ENCODE measurements at regions not wholly inside any gene's neighbourhood (a gene's known extent, or its start where the extent isn't known, plus 50 kb on each side); places are given as distances from the start of the nearest gene placed in this dataset.

DNA sequence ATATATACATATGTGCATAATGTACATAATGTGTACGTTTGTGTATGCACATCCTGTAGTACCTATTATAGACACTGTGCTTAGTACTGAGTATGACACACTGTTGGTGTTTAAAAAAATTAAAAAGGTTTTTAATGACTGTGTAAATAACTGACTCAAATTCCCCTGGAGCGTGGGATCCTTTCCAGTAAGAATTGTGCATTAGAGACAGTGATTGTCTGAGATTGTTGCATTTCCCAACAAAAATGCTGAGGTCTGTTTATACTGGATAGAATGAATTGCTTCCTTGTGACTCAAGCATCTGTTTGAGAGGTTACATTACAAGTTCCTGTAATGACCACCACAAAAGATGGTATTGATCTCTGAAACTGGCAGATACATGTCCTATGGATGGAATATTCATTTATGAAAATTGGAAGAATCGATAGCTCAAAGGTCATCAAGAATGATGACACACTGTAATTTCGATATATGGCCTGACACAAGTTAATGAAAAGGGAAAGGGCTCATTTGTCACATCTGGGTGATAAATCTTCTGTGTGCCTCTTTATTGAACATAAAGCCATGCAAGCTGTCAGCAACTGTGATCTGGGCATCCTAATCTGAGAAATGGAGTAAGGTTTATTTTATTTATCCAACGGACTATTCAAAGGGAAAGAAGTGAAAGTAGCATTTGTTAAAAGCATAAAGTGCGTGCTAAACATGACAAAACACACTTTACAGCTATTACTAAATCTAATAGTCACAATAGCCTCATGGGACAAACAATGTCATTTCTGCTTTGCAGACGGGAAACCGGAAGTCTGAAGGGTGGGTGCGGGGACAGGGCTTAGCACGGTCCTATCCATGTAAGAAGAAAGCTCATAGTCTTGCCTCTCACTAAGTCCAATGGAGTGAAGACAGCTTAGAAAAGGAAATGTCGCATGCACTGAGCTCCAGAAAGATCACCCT, 228.8 kb downstream of the CDH11 start:
- Histone ChIP-seq H3K4me1 (ENCODE audit: control insufficient read depth, low read depth, low read length) (peaks cover 5% of the 10 kb centered on the region), H3K9me3 (ENCODE audit: control insufficient read depth, low read depth, low read length) (no peaks in the 10 kb centered on the region), H3K4me3 (ENCODE audit: low read length) (no peak overlapping the region), H3K27me3 (ENCODE audit: control insufficient read depth, insufficient read depth, low read length) (no peaks in the 10 kb centered on the region), H3K9ac (ENCODE audit: low read length) (no peak overlapping the region), H3K36me3 (ENCODE audit: control insufficient read depth, low read depth, low read length) (no peaks in the 10 kb centered on the region), H3K27ac (ENCODE audit: low read length) (no peak overlapping the region)

- H3K36me3 ChIP-seq (ENCODE audit: control insufficient read depth, low read depth, low read length), result no peaks in the 10 kb centered on the region
- no peak overlapping the region for H3K27ac ChIP-seq (ENCODE audit: low read length)
- H3K4me1 ChIP-seq (ENCODE audit: control insufficient read depth, low read depth, low read length), result peaks cover 5% of the 10 kb centered on the region
- no peaks in the 10 kb centered on the region for H3K27me3 ChIP-seq (ENCODE audit: control insufficient read depth, insufficient read depth, low read length)
- no peak overlapping the region for H3K9ac ChIP-seq (ENCODE audit: low read length)
- H3K9me3 ChIP-seq (ENCODE audit: control insufficient read depth, low read depth, low read length), result no peaks in the 10 kb centered on the region
- H3K4me3 ChIP-seq (ENCODE audit: low read length), result no peak overlapping the region
These were observed 232.4 kb downstream of the CDH11 start for GRCh38 chr16:64889446-64889845.

- no peak overlapping the region for H3K9ac ChIP-seq (ENCODE audit: low read length)
- no peak overlapping the region for H3K4me3 ChIP-seq (ENCODE audit: low read length)
- H3K9me3 ChIP-seq (ENCODE audit: control insufficient read depth, low read depth, low read length), result no peaks in the 10 kb centered on the region
- H3K27ac ChIP-seq (ENCODE audit: low read length), result no peak overlapping the region
- peaks cover 5% of the 10 kb centered on the region for H3K4me1 ChIP-seq (ENCODE audit: control insufficient read depth, low read depth, low read length)
- no peaks in the 10 kb centered on the region for H3K27me3 ChIP-seq (ENCODE audit: control insufficient read depth, insufficient read depth, low read length)
- H3K36me3 ChIP-seq (ENCODE audit: control insufficient read depth, low read depth, low read length), result no peaks in the 10 kb centered on the region
These were observed 234.2 kb downstream of the CDH11 start for GRCh38 chr16:64887651-64888050.

GRCh38 chr16:64882078-64882784, 239.6 kb downstream of the CDH11 start:
- no peaks in the 10 kb centered on the region for H3K4me1 ChIP-seq (ENCODE audit: control insufficient read depth, low read depth, low read length)
- H3K27ac ChIP-seq (ENCODE audit: low read length), result no peak overlapping the region
- no peaks in the 10 kb centered on the region for H3K9me3 ChIP-seq (ENCODE audit: control insufficient read depth, low read depth, low read length)
- no peak overlapping the region for H3K9ac ChIP-seq (ENCODE audit: low read length)
- H3K36me3 ChIP-seq (ENCODE audit: control insufficient read depth, low read depth, low read length), result no peaks in the 10 kb centered on the region
- H3K4me3 ChIP-seq (ENCODE audit: low read length), result no peak overlapping the region
- no peaks in the 10 kb centered on the region for H3K27me3 ChIP-seq (ENCODE audit: control insufficient read depth, insufficient read depth, low read length)

GRCh38 chr16:64880994-64881393, 240.9 kb downstream of the CDH11 start:
- H3K36me3 ChIP-seq (ENCODE audit: control insufficient read depth, low read depth, low read length), result no peaks in the 10 kb centered on the region
- no peak overlapping the region for H3K4me3 ChIP-seq (ENCODE audit: low read length)
- H3K9ac ChIP-seq (ENCODE audit: low read length), result no peak overlapping the region
- no peaks in the 10 kb centered on the region for H3K27me3 ChIP-seq (ENCODE audit: control insufficient read depth, insufficient read depth, low read length)
- H3K27ac ChIP-seq (ENCODE audit: low read length), result no peak overlapping the region
- H3K9me3 ChIP-seq (ENCODE audit: control insufficient read depth, low read depth, low read length), result no peaks in the 10 kb centered on the region
- no peaks in the 10 kb centered on the region for H3K4me1 ChIP-seq (ENCODE audit: control insufficient read depth, low read depth, low read length)

DNA sequence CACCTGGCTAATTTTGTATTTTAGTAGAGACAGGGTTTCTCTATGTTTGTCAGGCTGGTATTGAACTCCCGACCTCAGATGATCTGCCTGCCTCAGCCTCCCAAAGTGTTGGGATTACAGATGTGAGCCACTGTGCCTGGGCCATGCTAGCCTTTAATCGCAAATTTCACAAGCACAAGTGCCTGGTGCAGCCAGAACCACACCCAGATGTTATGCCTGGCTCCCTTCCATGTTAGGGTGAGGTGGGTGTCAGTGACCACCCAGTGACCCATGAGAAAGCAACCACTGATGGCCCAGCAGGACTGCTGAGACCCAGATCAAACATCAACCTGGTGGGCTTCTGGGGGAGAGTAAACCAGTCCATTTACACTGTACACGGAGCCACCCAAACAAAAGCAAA, 241.9 kb downstream of the CDH11 start:
- Histone ChIP-seq H3K27me3 (ENCODE audit: control insufficient read depth, insufficient read depth, low read length) (no peaks in the 10 kb centered on the region), H3K9me3 (ENCODE audit: control insufficient read depth, low read depth, low read length) (no peaks in the 10 kb centered on the region), H3K4me3 (ENCODE audit: low read length) (no peak overlapping the region), H3K9ac (ENCODE audit: low read length) (no peak overlapping the region), H3K27ac (ENCODE audit: low read length) (no peak overlapping the region), H3K4me1 (ENCODE audit: control insufficient read depth, low read depth, low read length) (no peaks in the 10 kb centered on the region), H3K36me3 (ENCODE audit: control insufficient read depth, low read depth, low read length) (no peaks in the 10 kb centered on the region)

- Histone ChIP-seq H3K4me3 (ENCODE audit: low read length) (no peak overlapping the region), H3K27me3 (ENCODE audit: control insufficient read depth, insufficient read depth, low read length) (no peaks in the 10 kb centered on the region), H3K4me1 (ENCODE audit: control insufficient read depth, low read depth, low read length) (no peaks in the 10 kb centered on the region), H3K36me3 (ENCODE audit: control insufficient read depth, low read depth, low read length) (no peaks in the 10 kb centered on the region), H3K9me3 (ENCODE audit: control insufficient read depth, low read depth, low read length) (no peaks in the 10 kb centered on the region), H3K9ac (ENCODE audit: low read length) (no peak overlapping the region), H3K27ac (ENCODE audit: low read length) (no peak overlapping the region)
These were observed 242.9 kb downstream of the CDH11 start for GRCh38 chr16:64878940-64879339.

DNA sequence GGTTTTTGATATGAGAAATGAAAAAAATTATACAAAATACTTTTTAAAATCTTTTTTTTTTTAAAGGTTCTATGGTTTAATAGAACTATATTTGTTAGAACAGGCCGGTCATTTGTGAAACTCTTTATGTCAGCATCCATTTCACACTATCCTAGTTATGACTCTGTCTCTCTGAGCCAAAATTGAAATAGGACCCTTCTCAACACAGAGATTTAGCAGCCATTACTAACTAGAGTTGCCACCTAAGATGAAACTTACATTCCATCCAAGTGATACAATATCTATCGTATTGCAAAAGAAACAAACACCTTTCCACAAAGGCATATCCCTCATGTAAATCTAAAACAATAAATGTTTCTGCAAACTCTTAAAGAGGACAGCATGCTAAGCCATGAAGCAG, 249.8 kb downstream of the CDH11 start:
- Histone ChIP-seq H3K27me3 (ENCODE audit: control insufficient read depth, insufficient read depth, low read length) (no peaks in the 10 kb centered on the region), H3K36me3 (ENCODE audit: control insufficient read depth, low read depth, low read length) (no peaks in the 10 kb centered on the region), H3K9me3 (ENCODE audit: control insufficient read depth, low read depth, low read length) (no peaks in the 10 kb centered on the region)

GRCh38 chr16:64870859-64871258, 251.0 kb downstream of the CDH11 start:
- H3K27me3 ChIP-seq (ENCODE audit: control insufficient read depth, insufficient read depth, low read length), result no peaks in the 10 kb centered on the region

More for the DNA sequence above, 249.8 kb downstream of the CDH11 start:
- no peak overlapping the region for H3K9ac ChIP-seq (ENCODE audit: low read length)
- H3K4me3 ChIP-seq (ENCODE audit: low read length), result no peak overlapping the region
- H3K27ac ChIP-seq (ENCODE audit: low read length), result no peak overlapping the region
- no peaks in the 10 kb centered on the region for H3K4me1 ChIP-seq (ENCODE audit: control insufficient read depth, low read depth, low read length)

GRCh38 chr16:64869781-64870180, 252.1 kb downstream of the CDH11 start:
- Histone ChIP-seq H3K9ac (ENCODE audit: low read length) (no peak overlapping the region), H3K9me3 (ENCODE audit: control insufficient read depth, low read depth, low read length) (no peaks in the 10 kb centered on the region), H3K36me3 (ENCODE audit: control insufficient read depth, low read depth, low read length) (no peaks in the 10 kb centered on the region), H3K27ac (ENCODE audit: low read length) (no peak overlapping the region), H3K4me1 (ENCODE audit: control insufficient read depth, low read depth, low read length) (no peaks in the 10 kb centered on the region), H3K27me3 (ENCODE audit: control insufficient read depth, insufficient read depth, low read length) (no peaks in the 10 kb centered on the region), H3K4me3 (ENCODE audit: low read length) (no peak overlapping the region)

More at GRCh38 chr16:64870859-64871258, 251.0 kb downstream of the CDH11 start:
- Histone ChIP-seq H3K27ac (ENCODE audit: low read length) (no peak overlapping the region), H3K4me1 (ENCODE audit: control insufficient read depth, low read depth, low read length) (no peaks in the 10 kb centered on the region), H3K36me3 (ENCODE audit: control insufficient read depth, low read depth, low read length) (no peaks in the 10 kb centered on the region), H3K9me3 (ENCODE audit: control insufficient read depth, low read depth, low read length) (no peaks in the 10 kb centered on the region), H3K9ac (ENCODE audit: low read length) (no peak overlapping the region), H3K4me3 (ENCODE audit: low read length) (no peak overlapping the region)

DNA sequence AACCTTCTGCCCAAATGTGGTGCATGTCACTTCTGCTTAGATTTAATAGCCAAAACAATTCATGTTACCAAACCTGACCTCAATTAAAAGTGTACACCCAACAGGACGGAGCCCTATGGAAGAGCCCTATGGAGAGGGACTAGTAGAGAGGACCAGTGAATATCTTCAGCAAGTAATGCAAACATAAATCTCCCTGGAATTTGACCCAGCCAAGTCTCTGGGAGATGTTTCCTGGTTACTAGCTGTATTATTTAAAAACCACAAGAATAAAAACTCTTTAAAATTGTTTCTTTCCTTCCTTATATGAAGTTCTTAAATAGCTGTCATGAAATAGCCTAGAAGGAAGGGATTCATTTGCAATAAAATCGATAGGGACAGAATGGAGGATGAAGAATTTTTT, 255.8 kb downstream of the CDH11 start:
- Histone ChIP-seq H3K4me1 (ENCODE audit: control insufficient read depth, low read depth, low read length) (no peaks in the 10 kb centered on the region), H3K27me3 (ENCODE audit: control insufficient read depth, insufficient read depth, low read length) (no peaks in the 10 kb centered on the region), H3K4me3 (ENCODE audit: low read length) (no peak overlapping the region), H3K9me3 (ENCODE audit: control insufficient read depth, low read depth, low read length) (no peaks in the 10 kb centered on the region), H3K27ac (ENCODE audit: low read length) (no peak overlapping the region), H3K36me3 (ENCODE audit: control insufficient read depth, low read depth, low read length) (no peaks in the 10 kb centered on the region), H3K9ac (ENCODE audit: low read length) (no peak overlapping the region)
